Liver (tissue), 3 donors: ENCODE measurements at regions not wholly inside any gene's neighbourhood (a gene's known extent, or its start where the extent isn't known, plus 50 kb on each side); places are given as distances from the start of the nearest gene placed in this dataset.

Source experiments
- RAD21 ChIP-seq, 2 donors: IDR thresholded peaks; 2 replicates each; pipeline ENCODE4 v1.6.1; 2016; ENCODE audit warnings: antibody characterized with exemption in 2 of 2, mild to moderate bottlenecking in 2 of 2
- TF ChIP-seq, protein P1 (sequence below): IDR thresholded peaks from 2 replicates; pipeline ENCODE4 v1.6.1; 2016; ENCODE audit warnings: antibody characterized with exemption
- TF ChIP-seq, protein P2 (sequence below): fragments of 150-350 bp; IDR thresholded peaks from 2 replicates; pipeline ENCODE4 v1.5.1; 2017; ENCODE audit warnings: improper control_type of control experiment, low read depth, low read length; ENCODE audit not compliant: missing input control
- TF ChIP-seq, protein P3 (sequence below): IDR thresholded peaks from 2 replicates; pipeline ENCODE4 v1.6.1; 2016; ENCODE audit warnings: antibody characterized with exemption
- TF ChIP-seq, protein P4 (sequence below): IDR thresholded peaks from 2 replicates; pipeline ENCODE4 v1.6.1; 2016; ENCODE audit warnings: antibody characterized with exemption, mild to moderate bottlenecking
- TF ChIP-seq, protein P5 (sequence below): IDR thresholded peaks from 2 replicates; pipeline ENCODE4 v1.6.1; 2016; ENCODE audit warnings: antibody characterized with exemption
- donor health status: healthy.
- donor health status: healthy.

GRCh38 chr1:199466961-199467360 is 560.5 kb upstream of the NR5A2 start:
- TF ChIP-seq, protein P1, sequence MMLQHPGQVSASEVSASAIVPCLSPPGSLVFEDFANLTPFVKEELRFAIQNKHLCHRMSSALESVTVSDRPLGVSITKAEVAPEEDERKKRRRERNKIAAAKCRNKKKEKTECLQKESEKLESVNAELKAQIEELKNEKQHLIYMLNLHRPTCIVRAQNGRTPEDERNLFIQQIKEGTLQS: no peak
- TF ChIP-seq, protein P2, sequence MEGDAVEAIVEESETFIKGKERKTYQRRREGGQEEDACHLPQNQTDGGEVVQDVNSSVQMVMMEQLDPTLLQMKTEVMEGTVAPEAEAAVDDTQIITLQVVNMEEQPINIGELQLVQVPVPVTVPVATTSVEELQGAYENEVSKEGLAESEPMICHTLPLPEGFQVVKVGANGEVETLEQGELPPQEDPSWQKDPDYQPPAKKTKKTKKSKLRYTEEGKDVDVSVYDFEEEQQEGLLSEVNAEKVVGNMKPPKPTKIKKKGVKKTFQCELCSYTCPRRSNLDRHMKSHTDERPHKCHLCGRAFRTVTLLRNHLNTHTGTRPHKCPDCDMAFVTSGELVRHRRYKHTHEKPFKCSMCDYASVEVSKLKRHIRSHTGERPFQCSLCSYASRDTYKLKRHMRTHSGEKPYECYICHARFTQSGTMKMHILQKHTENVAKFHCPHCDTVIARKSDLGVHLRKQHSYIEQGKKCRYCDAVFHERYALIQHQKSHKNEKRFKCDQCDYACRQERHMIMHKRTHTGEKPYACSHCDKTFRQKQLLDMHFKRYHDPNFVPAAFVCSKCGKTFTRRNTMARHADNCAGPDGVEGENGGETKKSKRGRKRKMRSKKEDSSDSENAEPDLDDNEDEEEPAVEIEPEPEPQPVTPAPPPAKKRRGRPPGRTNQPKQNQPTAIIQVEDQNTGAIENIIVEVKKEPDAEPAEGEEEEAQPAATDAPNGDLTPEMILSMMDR: no peak
- TF ChIP-seq, protein P3, sequence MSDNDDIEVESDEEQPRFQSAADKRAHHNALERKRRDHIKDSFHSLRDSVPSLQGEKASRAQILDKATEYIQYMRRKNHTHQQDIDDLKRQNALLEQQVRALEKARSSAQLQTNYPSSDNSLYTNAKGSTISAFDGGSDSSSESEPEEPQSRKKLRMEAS: no peak
- TF ChIP-seq RAD21 (IDR thresholded peaks at IDR 0.05): no peak
- TF ChIP-seq, protein P4, sequence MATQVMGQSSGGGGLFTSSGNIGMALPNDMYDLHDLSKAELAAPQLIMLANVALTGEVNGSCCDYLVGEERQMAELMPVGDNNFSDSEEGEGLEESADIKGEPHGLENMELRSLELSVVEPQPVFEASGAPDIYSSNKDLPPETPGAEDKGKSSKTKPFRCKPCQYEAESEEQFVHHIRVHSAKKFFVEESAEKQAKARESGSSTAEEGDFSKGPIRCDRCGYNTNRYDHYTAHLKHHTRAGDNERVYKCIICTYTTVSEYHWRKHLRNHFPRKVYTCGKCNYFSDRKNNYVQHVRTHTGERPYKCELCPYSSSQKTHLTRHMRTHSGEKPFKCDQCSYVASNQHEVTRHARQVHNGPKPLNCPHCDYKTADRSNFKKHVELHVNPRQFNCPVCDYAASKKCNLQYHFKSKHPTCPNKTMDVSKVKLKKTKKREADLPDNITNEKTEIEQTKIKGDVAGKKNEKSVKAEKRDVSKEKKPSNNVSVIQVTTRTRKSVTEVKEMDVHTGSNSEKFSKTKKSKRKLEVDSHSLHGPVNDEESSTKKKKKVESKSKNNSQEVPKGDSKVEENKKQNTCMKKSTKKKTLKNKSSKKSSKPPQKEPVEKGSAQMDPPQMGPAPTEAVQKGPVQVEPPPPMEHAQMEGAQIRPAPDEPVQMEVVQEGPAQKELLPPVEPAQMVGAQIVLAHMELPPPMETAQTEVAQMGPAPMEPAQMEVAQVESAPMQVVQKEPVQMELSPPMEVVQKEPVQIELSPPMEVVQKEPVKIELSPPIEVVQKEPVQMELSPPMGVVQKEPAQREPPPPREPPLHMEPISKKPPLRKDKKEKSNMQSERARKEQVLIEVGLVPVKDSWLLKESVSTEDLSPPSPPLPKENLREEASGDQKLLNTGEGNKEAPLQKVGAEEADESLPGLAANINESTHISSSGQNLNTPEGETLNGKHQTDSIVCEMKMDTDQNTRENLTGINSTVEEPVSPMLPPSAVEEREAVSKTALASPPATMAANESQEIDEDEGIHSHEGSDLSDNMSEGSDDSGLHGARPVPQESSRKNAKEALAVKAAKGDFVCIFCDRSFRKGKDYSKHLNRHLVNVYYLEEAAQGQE: no peak
- TF ChIP-seq, protein P5, sequence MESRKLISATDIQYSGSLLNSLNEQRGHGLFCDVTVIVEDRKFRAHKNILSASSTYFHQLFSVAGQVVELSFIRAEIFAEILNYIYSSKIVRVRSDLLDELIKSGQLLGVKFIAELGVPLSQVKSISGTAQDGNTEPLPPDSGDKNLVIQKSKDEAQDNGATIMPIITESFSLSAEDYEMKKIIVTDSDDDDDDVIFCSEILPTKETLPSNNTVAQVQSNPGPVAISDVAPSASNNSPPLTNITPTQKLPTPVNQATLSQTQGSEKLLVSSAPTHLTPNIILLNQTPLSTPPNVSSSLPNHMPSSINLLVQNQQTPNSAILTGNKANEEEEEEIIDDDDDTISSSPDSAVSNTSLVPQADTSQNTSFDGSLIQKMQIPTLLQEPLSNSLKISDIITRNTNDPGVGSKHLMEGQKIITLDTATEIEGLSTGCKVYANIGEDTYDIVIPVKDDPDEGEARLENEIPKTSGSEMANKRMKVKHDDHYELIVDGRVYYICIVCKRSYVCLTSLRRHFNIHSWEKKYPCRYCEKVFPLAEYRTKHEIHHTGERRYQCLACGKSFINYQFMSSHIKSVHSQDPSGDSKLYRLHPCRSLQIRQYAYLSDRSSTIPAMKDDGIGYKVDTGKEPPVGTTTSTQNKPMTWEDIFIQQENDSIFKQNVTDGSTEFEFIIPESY: no peak
